Astrocyte (in vitro differentiated cells and primary cell): ENCODE measurements at regions not wholly inside any gene's neighbourhood (a gene's known extent, or its start where the extent isn't known, plus 50 kb on each side); places are given as distances from the start of the nearest gene placed in this dataset.

Experiments
- DNase-seq: peaks from one replicate; pipeline ENCODE4 v3.0.0-alpha.2; 2010; ENCODE audit warnings: low read depth
- FAIRE-seq: peaks from 2 replicates; lab custom pipeline; 2011; peaks lifted over from hg19 to GRCh38; lab: Jason Lieb, UNC
- H2AFZ ChIP-seq: 2 replicates; pipeline ENCODE4 v1.6.0; 2012; ENCODE audit warnings: low read depth, low read length, inconsistent platforms
- H3K27ac ChIP-seq: 2 replicates; pipeline ENCODE4 v1.5.1; 2011; ENCODE audit warnings: low read depth, low read length, inconsistent platforms
- H3K27me3 ChIP-seq: 2 replicates; pipeline ENCODE4 v1.6.0; 2011; ENCODE audit warnings: low read length, inconsistent platforms; ENCODE audit not compliant: insufficient read depth
- H3K36me3 ChIP-seq: 2 replicates; pipeline ENCODE4 v1.5.1; 2011; ENCODE audit warnings: low read length, inconsistent platforms; ENCODE audit not compliant: insufficient read depth
- H3K4me1 ChIP-seq: 2 replicates; pipeline ENCODE4 v1.5.1; 2011; ENCODE audit warnings: low read length, inconsistent platforms; ENCODE audit not compliant: insufficient read depth
- H3K4me2 ChIP-seq: 2 replicates; pipeline ENCODE4 v1.6.0; 2012; ENCODE audit warnings: low read length, inconsistent platforms
- H3K4me3 ChIP-seq: 2 replicates; pipeline ENCODE4 v1.5.1; 2011; ENCODE audit warnings: low read depth, mild to moderate bottlenecking, low read length, inconsistent platforms; ENCODE audit not compliant: insufficient read depth
- H3K79me2 ChIP-seq: 2 replicates; pipeline ENCODE4 v1.6.0; 2012; ENCODE audit warnings: mild to moderate bottlenecking, low read length, inconsistent platforms; ENCODE audit not compliant: insufficient read depth
- H3K9ac ChIP-seq: 2 replicates; pipeline ENCODE4 v1.6.0; 2012; ENCODE audit warnings: mild to moderate bottlenecking, low read length, inconsistent platforms
- H3K9me3 ChIP-seq: 2 replicates; pipeline ENCODE4 v1.5.1; 2012; ENCODE audit warnings: low read depth, mild to moderate bottlenecking, low read length, inconsistent platforms; ENCODE audit not compliant: insufficient read depth
- H4K20me1 ChIP-seq: 2 replicates; pipeline ENCODE4 v1.6.0; 2012; ENCODE audit warnings: low read length, inconsistent platforms; ENCODE audit not compliant: insufficient read depth
- H3K27ac Mint-ChIP-seq: one replicate; pipeline ENCODE4 v1.8.0; 2021; ENCODE audit warnings: mild to moderate bottlenecking, mixed read lengths; ENCODE audit not compliant: unreplicated experiment
- H3K27me3 Mint-ChIP-seq: one replicate; pipeline ENCODE4 v1.8.0; 2021; ENCODE audit warnings: low read depth, mixed read lengths; ENCODE audit not compliant: unreplicated experiment
- H3K36me3 Mint-ChIP-seq: one replicate; pipeline ENCODE4 v1.8.0; 2021; ENCODE audit warnings: low read depth, mixed read lengths; ENCODE audit not compliant: unreplicated experiment
- H3K4me1 Mint-ChIP-seq: one replicate; pipeline ENCODE4 v1.8.0; 2021; ENCODE audit warnings: low read depth, mixed read lengths; ENCODE audit not compliant: unreplicated experiment
- H3K4me3 Mint-ChIP-seq: one replicate; pipeline ENCODE4 v1.8.0; 2021; ENCODE audit warnings: mild to moderate bottlenecking, moderate library complexity, mixed read lengths; ENCODE audit not compliant: unreplicated experiment
- H3K9me3 Mint-ChIP-seq: one replicate; pipeline ENCODE4 v1.8.0; 2021; ENCODE audit warnings: mild to moderate bottlenecking, mixed read lengths; ENCODE audit not compliant: unreplicated experiment
- CTCF ChIP-seq: IDR thresholded peaks from 2 replicates; pipeline ENCODE4 v1.5.1; 2011; ENCODE audit warnings: low read depth, mild to moderate bottlenecking, inconsistent platforms, low read length, moderate library complexity; ENCODE audit not compliant: insufficient read depth
- EZH2 ChIP-seq: IDR thresholded peaks from 2 replicates; pipeline ENCODE4 v1.6.1; 2012; ENCODE audit warnings: mild to moderate bottlenecking, low read length, inconsistent platforms; ENCODE audit not compliant: insufficient read depth

GRCh38 chr15:69603369-69604071 lies 150.9 kb downstream of the RPLP1 start:
- H3K27ac ChIP-seq: no peak overlapping the region
- no peak overlapping the region for H3K9ac ChIP-seq
- DNase-seq (no peak), FAIRE-seq (no peak)
- no peaks in the 10 kb centered on the region for H3K4me1 ChIP-seq
- H2AFZ ChIP-seq: no peak overlapping the region
- no peak overlapping the region for H3K27ac Mint-ChIP-seq
- TF ChIP-seq EZH2: no peak
- no peak for TF ChIP-seq CTCF
- H3K36me3 Mint-ChIP-seq: no peaks in the 10 kb centered on the region
- peaks cover 23% of the 10 kb centered on the region for H3K27me3 ChIP-seq
- H3K9me3 Mint-ChIP-seq: peaks cover 8% of the 10 kb centered on the region
- no peak overlapping the region for H3K4me3 Mint-ChIP-seq
- H3K9me3 ChIP-seq: no peaks in the 10 kb centered on the region
- peaks cover 5% of the 10 kb centered on the region for H3K4me1 Mint-ChIP-seq
- H3K79me2 ChIP-seq: no peaks in the 10 kb centered on the region
- no peaks in the 10 kb centered on the region for H3K36me3 ChIP-seq
- peaks cover 71% of the 10 kb centered on the region for H3K27me3 Mint-ChIP-seq
- no peak overlapping the region for H3K4me3 ChIP-seq
- no peaks in the 10 kb centered on the region for H4K20me1 ChIP-seq
- H3K4me2 ChIP-seq: no peak overlapping the region

- Histone ChIP-seq H3K36me3 (no peaks in the 10 kb centered on the region), H4K20me1 (no peaks in the 10 kb centered on the region), H3K4me2 (no peak overlapping the region), H3K4me3 (no peak overlapping the region), H3K4me1 (no peaks in the 10 kb centered on the region), H2AFZ (no peak overlapping the region), H3K27me3 (peaks cover 23% of the 10 kb centered on the region), H3K79me2 (no peaks in the 10 kb centered on the region), H3K9ac (no peak overlapping the region), H3K27ac (no peak overlapping the region), H3K9me3 (no peaks in the 10 kb centered on the region)
- no peak for FAIRE-seq
- peaks cover 66% of the 10 kb centered on the region for H3K27me3 Mint-ChIP-seq
- no peak for DNase-seq
- H3K36me3 Mint-ChIP-seq: no peaks in the 10 kb centered on the region
- H3K4me1 Mint-ChIP-seq: peaks cover 8% of the 10 kb centered on the region
- H3K27ac Mint-ChIP-seq: no peak overlapping the region
- no peak overlapping the region for H3K4me3 Mint-ChIP-seq
- TF ChIP-seq CTCF (no peak), EZH2 (no peak)
- H3K9me3 Mint-ChIP-seq: peaks cover 10% of the 10 kb centered on the region
These were observed 151.4 kb downstream of the RPLP1 start for GRCh38 chr15:69604072-69604411.

- FAIRE-seq (no peak), DNase-seq (no peak)
- no peaks in the 10 kb centered on the region for H3K9me3 ChIP-seq
- TF ChIP-seq EZH2 (no peak), CTCF (no peak)
- Mint-ChIP-seq H3K36me3 (peaks cover under 1% of the 10 kb centered on the region), H3K4me3 (no peak overlapping the region), H3K27ac (no peak overlapping the region), H3K27me3 (peaks cover 60% of the 10 kb centered on the region), H3K9me3 (peaks cover 7% of the 10 kb centered on the region), H3K4me1 (peaks cover 16% of the 10 kb centered on the region)
- H3K27me3 ChIP-seq: peaks cover 5% of the 10 kb centered on the region
- no peak overlapping the region for H2AFZ ChIP-seq
- H4K20me1 ChIP-seq: no peaks in the 10 kb centered on the region
- H3K9ac ChIP-seq: no peak overlapping the region
- H3K4me1 ChIP-seq: no peaks in the 10 kb centered on the region
- H3K36me3 ChIP-seq: no peaks in the 10 kb centered on the region
- H3K79me2 ChIP-seq: no peaks in the 10 kb centered on the region
- H3K4me2 ChIP-seq: no peak overlapping the region
- H3K4me3 ChIP-seq: no peak overlapping the region
- no peak overlapping the region for H3K27ac ChIP-seq
These were observed 153.5 kb downstream of the RPLP1 start for GRCh38 chr15:69606144-69606543.
